H9 (cell line): ENCODE measurements at regions not wholly inside any gene's neighbourhood (a gene's known extent, or its start where the extent isn't known, plus 50 kb on each side); places are given as distances from the start of the nearest gene placed in this dataset.

Experiments used
- DNase-seq: peaks from one replicate; pipeline ENCODE4 v3.0.0-alpha.2; 2017
- H2AFZ ChIP-seq: one replicate; pipeline ENCODE4 v1.6.1; 2013; ENCODE audit warnings: mild to moderate bottlenecking, low read length, control low read depth, moderate library complexity
- H2AK5ac ChIP-seq: 2 replicates; pipeline ENCODE4 v1.6.1; 2013; ENCODE audit warnings: low read length, control low read depth, mixed read lengths; ENCODE audit not compliant: insufficient read length
- H2BK120ac ChIP-seq: one replicate; pipeline ENCODE4 v1.6.1; 2013; ENCODE audit warnings: low read depth, mild to moderate bottlenecking, low read length, control low read depth, inconsistent platforms; ENCODE audit not compliant: poor library complexity, severe bottlenecking
- H2BK12ac ChIP-seq: 2 replicates; pipeline ENCODE4 v1.6.1; 2013; ENCODE audit warnings: low read length, control low read depth, mixed read lengths, low read depth; ENCODE audit not compliant: insufficient read length
- H2BK15ac ChIP-seq: 2 replicates; pipeline ENCODE4 v1.6.1; 2013; ENCODE audit warnings: low read depth, low read length, control low read depth
- H2BK20ac ChIP-seq: one replicate; pipeline ENCODE4 v1.6.1; 2013; ENCODE audit warnings: low read depth, mild to moderate bottlenecking, low read length, control low read depth, inconsistent platforms; ENCODE audit not compliant: poor library complexity, severe bottlenecking
- H2BK5ac ChIP-seq: 2 replicates; pipeline ENCODE4 v1.6.1; 2013; ENCODE audit warnings: low read length, control low read depth, mixed read lengths; ENCODE audit not compliant: insufficient read length
- H3K14ac ChIP-seq: 2 replicates; pipeline ENCODE4 v1.6.1; 2013; ENCODE audit warnings: low read length, control low read depth; ENCODE audit not compliant: insufficient read depth
- H3K18ac ChIP-seq: 2 replicates; pipeline ENCODE4 v1.6.1; 2013; ENCODE audit warnings: low read depth, mild to moderate bottlenecking, mixed read lengths, low read length, control low read depth; ENCODE audit not compliant: insufficient read length
- H3K23ac ChIP-seq: 2 replicates; pipeline ENCODE4 v1.6.1; 2013; ENCODE audit warnings: low read length, control low read depth, mixed read lengths, low read depth; ENCODE audit not compliant: insufficient read length
- H3K23me2 ChIP-seq: 2 replicates; pipeline ENCODE4 v1.6.1; 2013; ENCODE audit warnings: low read depth, mild to moderate bottlenecking, mixed read lengths, low read length, control low read depth; ENCODE audit not compliant: insufficient read length, poor library complexity, severe bottlenecking
- H3K27ac ChIP-seq: 2 replicates; pipeline ENCODE4 v1.5.1; 2013; ENCODE audit warnings: low read length, control low read depth, mixed read lengths, low read depth; ENCODE audit not compliant: insufficient read length
- H3K27me3 ChIP-seq: 2 replicates; pipeline ENCODE4 v1.6.1; 2013; ENCODE audit warnings: low read length, control low read depth, inconsistent platforms; ENCODE audit not compliant: insufficient read depth
- H3K4ac ChIP-seq: 2 replicates; pipeline ENCODE4 v1.6.1; 2013; ENCODE audit warnings: low read depth, mild to moderate bottlenecking, control low read depth, inconsistent platforms, low read length, moderate library complexity
- H3K4me1 ChIP-seq: 2 replicates; pipeline ENCODE4 v1.6.1; 2013; ENCODE audit warnings: low read length, control low read depth, inconsistent platforms; ENCODE audit not compliant: insufficient read depth
- H3K4me2 ChIP-seq: 2 replicates; pipeline ENCODE4 v1.6.1; 2013; ENCODE audit warnings: low read length, control low read depth, mixed read lengths; ENCODE audit not compliant: insufficient read length, insufficient read depth
- H3K56ac ChIP-seq: 2 replicates; pipeline ENCODE4 v1.6.1; 2013; ENCODE audit warnings: low read depth, mild to moderate bottlenecking, mixed read lengths, low read length, control low read depth; ENCODE audit not compliant: insufficient read length
- H3K79me1 ChIP-seq: 2 replicates; pipeline ENCODE4 v1.6.1; 2013; ENCODE audit warnings: low read depth, mild to moderate bottlenecking, moderate library complexity, low read length, control low read depth, inconsistent platforms; ENCODE audit not compliant: insufficient read depth, poor library complexity, severe bottlenecking
- H3K79me2 ChIP-seq: 2 replicates; pipeline ENCODE4 v1.6.1; 2013; ENCODE audit warnings: low read length, control low read depth, inconsistent platforms; ENCODE audit not compliant: insufficient read depth
- H3K9ac ChIP-seq: 2 replicates; pipeline ENCODE4 v1.6.1; 2013; ENCODE audit warnings: low read length, control low read depth, mixed read lengths; ENCODE audit not compliant: insufficient read length; ENCODE audit errors: extremely low read depth
- H3K9me3 ChIP-seq: one replicate; pipeline ENCODE4 v1.6.1; 2013; ENCODE audit warnings: low read depth, low read length, inconsistent platforms; ENCODE audit not compliant: control insufficient read depth
- H3T11ph ChIP-seq: one replicate; pipeline ENCODE4 v1.6.1; 2013; ENCODE audit warnings: mild to moderate bottlenecking, low read length, control low read depth, inconsistent platforms
- H4K20me1 ChIP-seq: one replicate; pipeline ENCODE4 v1.6.1; 2013; ENCODE audit not compliant: control insufficient read depth, insufficient read length, insufficient read depth
- H4K5ac ChIP-seq: 2 replicates; pipeline ENCODE4 v1.6.1; 2013; ENCODE audit warnings: low read depth, mild to moderate bottlenecking, mixed read lengths, low read length, control low read depth; ENCODE audit not compliant: insufficient read length
- H4K8ac ChIP-seq: replicated peaks from 2 replicates; pipeline ENCODE4 v1.6.1; 2013; ENCODE audit warnings: low read length, control low read depth, mixed read lengths, low read depth; ENCODE audit not compliant: insufficient read length
- H4K91ac ChIP-seq: 2 replicates; pipeline ENCODE4 v1.6.1; 2013; ENCODE audit warnings: low read depth, mild to moderate bottlenecking, moderate library complexity, mixed read lengths, low read length, control low read depth; ENCODE audit not compliant: insufficient read length
- H3K27ac Mint-ChIP-seq, 3 experiments: 2 replicates in 2 of 3; 3 replicates in 1 of 3; pipeline ENCODE4 v1.8.0; 2020 to 2021; ENCODE audit warnings: mixed read lengths in 3 of 3, mild to moderate bottlenecking in 1 of 3, moderate library complexity in 1 of 3
- H3K27me3 Mint-ChIP-seq: 2 replicates; pipeline ENCODE4 v1.8.0; 2021; ENCODE audit warnings: low read depth, mild to moderate bottlenecking, moderate library complexity, mixed read lengths
- H3K36me3 Mint-ChIP-seq, 3 experiments: 2 replicates in 2 of 3; 3 replicates in 1 of 3; pipeline ENCODE4 v1.8.0; 2020 to 2021; ENCODE audit warnings: low read depth in 3 of 3, mixed read lengths in 3 of 3; ENCODE audit not compliant: insufficient read depth in 1 of 3
- H3K4me1 Mint-ChIP-seq, 2 experiments: 2 replicates each; pipeline ENCODE4 v1.8.0; 2020; ENCODE audit warnings: mixed read lengths in 2 of 2
- H3K4me3 Mint-ChIP-seq, 2 experiments: 2 replicates in 1 of 2; 3 replicates in 1 of 2; pipeline ENCODE4 v1.8.0; 2020 to 2021; ENCODE audit warnings: mild to moderate bottlenecking in 2 of 2, mixed read lengths in 2 of 2, moderate library complexity in 1 of 2
- H3K9me3 Mint-ChIP-seq, 2 experiments: 2 replicates in 1 of 2; 3 replicates in 1 of 2; pipeline ENCODE4 v1.8.0; 2020; ENCODE audit warnings: mild to moderate bottlenecking in 2 of 2, mixed read lengths in 2 of 2, moderate library complexity in 1 of 2
- CTCF ChIP-seq: fragments of 200-600 bp; sonication (generic); conservative IDR thresholded peaks from 3 replicates; pipeline ENCODE4 v1.8.0; 2021; ENCODE audit warnings: antibody characterized with exemption, mild to moderate bottlenecking
- WGBS: extraction: QIAGEN DNeasy Blood & Tissue Kit; methylation state at CpG from one replicate; pipeline ENCODE4 v1.1.7; 2013; ENCODE audit warnings: missing lambda C conversion rate, low lambda C conversion rate, mixed read lengths; ENCODE audit not compliant: insufficient read length; ENCODE audit errors: extremely low coverage; 5-methylcytosine and 5-hydroxymethylcytosine counted together

GRCh38 chr1:5147806-5148205, 493.4 kb downstream of the AJAP1 start:
- Histone ChIP-seq H2BK15ac (no peak overlapping the region), H3K79me1 (no peaks in the 10 kb centered on the region), H2AK5ac (no peak overlapping the region), H2BK120ac (no peak overlapping the region), H2BK20ac (no peak overlapping the region), H4K8ac (no peak overlapping the region), H3K4me1 (no peaks in the 10 kb centered on the region), H3K4ac (no peak overlapping the region), H4K5ac (no peak overlapping the region), H3K56ac (no peak overlapping the region), H3K14ac (no peak overlapping the region), H2BK5ac (no peak overlapping the region), H3K9ac (no peak overlapping the region), H3K18ac (no peak overlapping the region), H3K27ac (no peak overlapping the region), H2BK12ac (no peak overlapping the region), H3K23me2 (no peaks in the 10 kb centered on the region), H3K4me2 (no peak overlapping the region), H4K91ac (no peak overlapping the region), H3T11ph (no peak overlapping the region), H3K23ac (no peak overlapping the region), H3K79me2 (no peaks in the 10 kb centered on the region), H2AFZ (no peak overlapping the region), H3K9me3 (no peaks in the 10 kb centered on the region), H3K27me3 (no peaks in the 10 kb centered on the region), H4K20me1 (no peaks in the 10 kb centered on the region)
- no peak for TF ChIP-seq CTCF
- DNase-seq: no peak
- Mint-ChIP-seq H3K9me3 (peaks cover 0 to 2% of the 10 kb centered on the region in 2 experiments; a peak in 2 of 5 replicates), H3K4me3 (no peak overlapping the region), H3K27me3 (peaks cover 28% of the 10 kb centered on the region), H3K4me1 (peaks cover 10 to 11% of the 10 kb centered on the region in 2 experiments), H3K27ac (no peak overlapping the region), H3K36me3 (no peaks in the 10 kb centered on the region)
- no CpG with 5 or more reads among the region's 1 CpG for WGBS
